Esophagus squamous epithelium (tissue), 5 donors: ENCODE measurements at regions not wholly inside any gene's neighbourhood (a gene's known extent, or its start where the extent isn't known, plus 50 kb on each side); places are given as distances from the start of the nearest gene placed in this dataset.

Experiments used
- DNase-seq: peaks from one replicate; lab custom pipeline; 2025; lab: John Stamatoyannopoulos, UW
- H3K27ac ChIP-seq, 4 donors: fragments of 200-600 bp; sonication (generic); one replicate each; pipeline ENCODE4 v1.5.1; 2016 to 2019; ENCODE audit warnings: mild to moderate bottlenecking in 1 of 4
- H3K27me3 ChIP-seq, 4 donors: fragments of 200-600 bp; sonication (generic); 1 replicate in 3 of 4; 2 replicates in 1 of 4; pipeline versions ENCODE4 v1.5.1 to v1.6.0; 2017 to 2021; ENCODE audit warnings: antibody characterized with exemption in 1 of 4
- H3K36me3 ChIP-seq, 3 donors: fragments of 200-600 bp; sonication (generic); one replicate each; pipeline ENCODE4 v1.5.1; 2016 to 2019
- H3K4me1 ChIP-seq, 3 donors: fragments of 200-600 bp; sonication (generic); one replicate each; pipeline ENCODE4 v1.5.1; 2017 to 2019
- H3K4me3 ChIP-seq, 4 donors: fragments of 200-600 bp; sonication (generic); 1 replicate in 3 of 4; 2 replicates in 1 of 4; pipeline ENCODE4 v1.5.1; 2016 to 2019; ENCODE audit warnings: mild to moderate bottlenecking in 2 of 4, moderate library complexity in 1 of 4
- H3K9me3 ChIP-seq, 3 donors: fragments of 200-600 bp; sonication (generic); one replicate each; pipeline ENCODE4 v1.5.1; 2016 to 2019
- POLR2A ChIP-seq, 4 donors: fragments of 450-650 bp; IDR thresholded peaks; one replicate each; pipeline ENCODE4 v1.6.1; 2017; ENCODE audit warnings: antibody characterized with exemption in 4 of 4, mild to moderate bottlenecking in 4 of 4, moderate library complexity in 3 of 4
- WGBS, 2 donors: methylation state at CpG; one replicate each; pipeline ENCODE4 v1.1.5; 2018; 5-methylcytosine and 5-hydroxymethylcytosine counted together
- intact Hi-C: fragments of 100-400 bp; cut with DNase I; formaldehyde crosslinking; loops from one replicate; pipeline ENCODE4 v1.15.0; 2022
- TF ChIP-seq, protein P1 (sequence below), 6 experiments: fragments of 450-650 bp in 4 of 6; fragments of 200-600 bp in 2 of 6; sonication (generic) in 2 of 6; IDR thresholded peaks; one replicate each; pipeline ENCODE4 v1.5.1; 2016 to 2019; ENCODE audit warnings: antibody characterized with exemption in 6 of 6, mild to moderate bottlenecking in 4 of 6, moderate library complexity in 4 of 6
- donor health status: DM: yes; HTN: yes; CAD: no.

DNA sequence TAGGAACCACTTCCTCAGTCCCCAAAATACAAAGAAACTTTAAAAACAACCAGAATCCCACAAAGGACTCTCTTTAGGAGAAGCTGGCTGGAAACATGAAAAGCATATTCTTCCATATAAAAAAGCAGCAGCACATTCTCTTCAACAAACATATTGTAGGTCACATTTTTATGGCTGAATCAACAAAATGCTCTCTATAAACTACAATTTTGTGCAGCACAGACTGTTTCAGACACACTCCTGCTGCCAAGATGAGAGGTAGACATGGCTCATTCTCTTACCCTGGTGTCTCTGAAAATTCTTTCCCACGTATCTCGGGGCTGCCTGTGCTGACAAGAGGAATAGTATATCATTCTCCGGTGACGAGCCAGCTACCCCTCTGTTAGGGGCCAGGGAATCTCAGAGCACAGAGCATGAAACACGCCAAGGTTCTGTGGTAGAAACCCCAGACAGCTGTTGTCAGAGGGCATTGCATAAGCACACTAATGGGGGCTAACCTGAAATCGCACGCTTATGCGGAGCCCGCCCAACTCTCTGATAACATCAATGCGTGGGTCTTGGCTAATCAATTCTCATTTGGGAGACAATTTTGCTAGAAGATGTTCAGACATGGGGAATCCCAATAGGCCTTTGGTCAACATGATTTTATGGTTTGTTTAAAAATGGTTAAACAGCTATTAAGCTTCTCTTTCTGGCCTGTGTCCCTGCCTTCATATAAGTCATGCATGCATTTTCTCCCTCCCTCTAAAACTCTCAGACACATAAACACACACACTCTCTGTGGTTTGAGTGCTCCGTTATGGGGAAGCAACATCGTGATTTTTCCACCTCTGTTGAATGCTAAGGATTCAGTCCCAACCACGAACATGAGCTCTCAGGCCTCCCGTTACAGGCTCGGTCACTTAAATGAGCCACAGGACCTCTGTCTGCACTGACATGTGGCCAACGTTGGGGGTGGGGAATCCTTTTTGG, 177.5 kb downstream of the INO80D start:
- no peak for DNase-seq
- H3K27ac ChIP-seq, result no peak overlapping the region

DNA sequence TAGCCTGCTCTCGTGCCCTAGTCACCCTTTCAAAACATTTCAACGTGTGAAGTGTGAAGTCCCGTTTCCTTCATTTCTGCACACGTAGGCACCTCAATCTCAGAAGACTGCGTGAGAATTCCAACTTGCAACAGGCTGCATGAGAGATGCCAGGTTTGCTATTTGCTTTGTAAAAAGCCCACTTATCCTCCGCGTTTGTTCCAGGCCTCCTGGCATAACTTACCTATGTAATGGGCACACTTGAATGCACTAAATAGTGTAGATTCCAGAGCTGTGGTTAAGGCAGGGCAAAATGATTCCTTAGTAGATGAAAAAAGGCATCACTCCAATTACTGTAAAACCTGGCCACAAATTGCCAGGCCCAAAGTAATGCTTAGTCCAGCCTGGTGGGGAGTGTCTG, 179.6 kb downstream of the INO80D start:
- no peak for DNase-seq
- intact Hi-C loops, result no loop called here
- no peak for TF ChIP-seq POLR2A (IDR thresholded peaks at IDR 0.05)
- TF ChIP-seq, protein P1, sequence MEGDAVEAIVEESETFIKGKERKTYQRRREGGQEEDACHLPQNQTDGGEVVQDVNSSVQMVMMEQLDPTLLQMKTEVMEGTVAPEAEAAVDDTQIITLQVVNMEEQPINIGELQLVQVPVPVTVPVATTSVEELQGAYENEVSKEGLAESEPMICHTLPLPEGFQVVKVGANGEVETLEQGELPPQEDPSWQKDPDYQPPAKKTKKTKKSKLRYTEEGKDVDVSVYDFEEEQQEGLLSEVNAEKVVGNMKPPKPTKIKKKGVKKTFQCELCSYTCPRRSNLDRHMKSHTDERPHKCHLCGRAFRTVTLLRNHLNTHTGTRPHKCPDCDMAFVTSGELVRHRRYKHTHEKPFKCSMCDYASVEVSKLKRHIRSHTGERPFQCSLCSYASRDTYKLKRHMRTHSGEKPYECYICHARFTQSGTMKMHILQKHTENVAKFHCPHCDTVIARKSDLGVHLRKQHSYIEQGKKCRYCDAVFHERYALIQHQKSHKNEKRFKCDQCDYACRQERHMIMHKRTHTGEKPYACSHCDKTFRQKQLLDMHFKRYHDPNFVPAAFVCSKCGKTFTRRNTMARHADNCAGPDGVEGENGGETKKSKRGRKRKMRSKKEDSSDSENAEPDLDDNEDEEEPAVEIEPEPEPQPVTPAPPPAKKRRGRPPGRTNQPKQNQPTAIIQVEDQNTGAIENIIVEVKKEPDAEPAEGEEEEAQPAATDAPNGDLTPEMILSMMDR (IDR thresholded peaks at IDR 0.05), result no peak

More for the DNA sequence above, 177.5 kb downstream of the INO80D start:
- H3K9me3 ChIP-seq, result no peaks in the 10 kb centered on the region
- H3K36me3 ChIP-seq, result no peaks in the 10 kb centered on the region
- 75 to 82% methylated on average over 13 to 15 of the region's 16 CpGs for WGBS, 2 donors
- H3K27me3 ChIP-seq, result peaks cover 0 to 14% (median 0%) of the 10 kb centered on the region in 4 donors
- intact Hi-C loops, result no loop called here
- no peak for TF ChIP-seq POLR2A (IDR thresholded peaks at IDR 0.05)
- TF ChIP-seq, protein P1 (IDR thresholded peaks at IDR 0.05), result no peak
- no peak overlapping the region for H3K4me3 ChIP-seq
- H3K4me1 ChIP-seq, result no peaks in the 10 kb centered on the region

DNA sequence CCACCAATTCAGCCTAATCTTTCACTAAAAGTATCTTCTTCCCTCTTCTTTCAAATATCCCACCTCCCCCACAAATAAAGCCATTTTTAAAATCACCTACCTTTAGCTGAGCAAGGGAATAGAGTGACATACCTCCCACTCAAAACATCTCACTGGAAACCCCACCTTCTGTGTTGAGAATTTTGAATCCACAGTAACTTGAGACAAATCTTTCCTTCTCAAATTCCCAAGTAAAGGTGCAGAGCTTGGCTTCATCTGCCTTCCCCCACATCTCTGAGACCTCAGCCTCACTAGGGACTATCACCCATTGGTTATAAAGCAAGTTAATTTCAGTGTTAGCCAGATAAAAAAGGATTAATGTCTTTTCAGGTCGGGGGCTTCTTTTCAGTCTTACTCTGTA, 180.4 kb downstream of the INO80D start:
- H3K9me3 ChIP-seq, result no peaks in the 10 kb centered on the region
- H3K4me3 ChIP-seq, result no peak overlapping the region
- no peak for DNase-seq
- intact Hi-C loops, result no loop called here
- no peaks in the 10 kb centered on the region for H3K36me3 ChIP-seq
- 60 to 62% methylated on average over 1 of the region's 1 CpG for WGBS, 2 donors
- H3K27me3 ChIP-seq, result peaks cover 0 to 14% (median 0%) of the 10 kb centered on the region in 4 donors
- H3K27ac ChIP-seq, result no peak overlapping the region
- H3K4me1 ChIP-seq, result no peaks in the 10 kb centered on the region
- TF ChIP-seq, protein P1 (IDR thresholded peaks at IDR 0.05), result no peak
- TF ChIP-seq POLR2A (IDR thresholded peaks at IDR 0.05), result no peak

More for the DNA sequence above, 179.6 kb downstream of the INO80D start:
- H3K36me3 ChIP-seq, result no peaks in the 10 kb centered on the region
- no peaks in the 10 kb centered on the region for H3K9me3 ChIP-seq
- H3K27me3 ChIP-seq, result peaks cover 0 to 14% (median 0%) of the 10 kb centered on the region in 4 donors
- H3K4me1 ChIP-seq, result no peaks in the 10 kb centered on the region
- no peak overlapping the region for H3K4me3 ChIP-seq
- WGBS, 2 donors, result 84 to 90% methylated on average over 7 of the region's 7 CpGs
- no peak overlapping the region for H3K27ac ChIP-seq

DNA sequence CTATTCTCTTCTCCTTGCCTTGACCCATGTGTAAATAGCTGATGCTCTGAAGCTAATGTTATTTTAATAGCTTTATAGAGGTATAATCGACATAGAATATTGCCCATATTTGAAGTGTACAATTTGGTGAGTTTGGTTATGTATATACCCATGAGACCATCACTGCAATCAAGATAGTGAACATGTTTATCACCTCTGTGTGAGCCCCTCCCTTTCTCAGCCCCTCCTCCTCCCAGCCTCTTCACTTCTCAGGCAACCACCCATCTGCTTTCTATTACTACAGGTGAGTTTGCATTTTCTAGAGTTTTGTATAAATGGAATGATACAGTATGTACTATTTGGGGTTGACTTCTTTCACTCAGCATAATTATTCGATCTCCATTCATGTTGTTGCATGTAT, 181.1 kb downstream of the INO80D start:
- H3K36me3 ChIP-seq, result no peaks in the 10 kb centered on the region
- TF ChIP-seq, protein P1 (IDR thresholded peaks at IDR 0.05), result no peak
- no peak for TF ChIP-seq POLR2A (IDR thresholded peaks at IDR 0.05)
- no peak for DNase-seq
- no peak overlapping the region for H3K27ac ChIP-seq
- no peak overlapping the region for H3K4me3 ChIP-seq
- WGBS, 2 donors, result 69 to 83% methylated on average over 2 of the region's 2 CpGs
- H3K4me1 ChIP-seq, result no peaks in the 10 kb centered on the region
- H3K27me3 ChIP-seq, result peaks cover 0 to 8% (median 0%) of the 10 kb centered on the region in 4 donors
- no peaks in the 10 kb centered on the region for H3K9me3 ChIP-seq
- intact Hi-C loops, result no loop called here

DNA sequence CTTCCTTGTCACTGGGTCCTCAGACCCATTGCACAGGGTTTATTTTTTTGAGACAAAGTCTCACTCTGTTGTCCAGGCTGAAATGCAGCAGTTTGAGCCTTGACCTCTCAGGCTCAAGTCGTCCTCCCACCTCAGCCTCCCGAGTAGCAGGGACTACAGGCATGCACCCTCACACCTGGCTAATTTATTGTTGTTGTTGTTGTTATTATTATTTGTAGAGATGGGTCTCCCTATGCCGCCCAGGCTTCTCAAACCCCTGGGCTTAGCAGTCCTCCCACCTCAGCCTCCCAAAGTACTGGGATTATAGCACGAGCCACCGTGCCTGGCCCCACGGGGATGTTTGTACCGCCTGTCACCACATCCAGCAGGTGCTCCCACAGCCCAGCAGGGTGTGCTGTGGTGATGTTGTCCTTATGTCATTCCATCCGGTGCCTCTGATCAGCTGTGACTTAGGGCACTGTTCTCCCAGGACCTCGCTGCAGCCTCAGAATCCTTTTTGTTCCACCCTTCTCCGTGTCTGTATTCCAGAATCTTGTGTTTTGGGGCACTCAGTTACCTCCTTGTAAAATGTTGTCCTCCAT, 182.3 kb downstream of the INO80D start:
- H3K27me3 ChIP-seq, result no peaks in the 10 kb centered on the region
- H3K4me1 ChIP-seq, result no peaks in the 10 kb centered on the region
- intact Hi-C loops, result no loop called here
- WGBS, 2 donors, result 66 to 67% methylated on average over 9 to 10 of the region's 10 CpGs
- no peaks in the 10 kb centered on the region for H3K36me3 ChIP-seq
- H3K4me3 ChIP-seq, result no peak overlapping the region
- H3K27ac ChIP-seq, result no peak overlapping the region
- no peak for TF ChIP-seq POLR2A (IDR thresholded peaks at IDR 0.05)
- TF ChIP-seq, protein P1 (IDR thresholded peaks at IDR 0.05), result peak in 3 of 6 experiments; percentile 11 to 45 (median 34)
- peaks cover 0 to 4% (median 0%) of the 10 kb centered on the region in 3 donors for H3K9me3 ChIP-seq
- no peak for DNase-seq
